ENCODE measurements at regions not wholly inside any gene's neighbourhood (a gene's known extent, or its start where the extent isn't known, plus 50 kb on each side); places are given as distances from the start of the nearest gene placed in this dataset.

DNA sequence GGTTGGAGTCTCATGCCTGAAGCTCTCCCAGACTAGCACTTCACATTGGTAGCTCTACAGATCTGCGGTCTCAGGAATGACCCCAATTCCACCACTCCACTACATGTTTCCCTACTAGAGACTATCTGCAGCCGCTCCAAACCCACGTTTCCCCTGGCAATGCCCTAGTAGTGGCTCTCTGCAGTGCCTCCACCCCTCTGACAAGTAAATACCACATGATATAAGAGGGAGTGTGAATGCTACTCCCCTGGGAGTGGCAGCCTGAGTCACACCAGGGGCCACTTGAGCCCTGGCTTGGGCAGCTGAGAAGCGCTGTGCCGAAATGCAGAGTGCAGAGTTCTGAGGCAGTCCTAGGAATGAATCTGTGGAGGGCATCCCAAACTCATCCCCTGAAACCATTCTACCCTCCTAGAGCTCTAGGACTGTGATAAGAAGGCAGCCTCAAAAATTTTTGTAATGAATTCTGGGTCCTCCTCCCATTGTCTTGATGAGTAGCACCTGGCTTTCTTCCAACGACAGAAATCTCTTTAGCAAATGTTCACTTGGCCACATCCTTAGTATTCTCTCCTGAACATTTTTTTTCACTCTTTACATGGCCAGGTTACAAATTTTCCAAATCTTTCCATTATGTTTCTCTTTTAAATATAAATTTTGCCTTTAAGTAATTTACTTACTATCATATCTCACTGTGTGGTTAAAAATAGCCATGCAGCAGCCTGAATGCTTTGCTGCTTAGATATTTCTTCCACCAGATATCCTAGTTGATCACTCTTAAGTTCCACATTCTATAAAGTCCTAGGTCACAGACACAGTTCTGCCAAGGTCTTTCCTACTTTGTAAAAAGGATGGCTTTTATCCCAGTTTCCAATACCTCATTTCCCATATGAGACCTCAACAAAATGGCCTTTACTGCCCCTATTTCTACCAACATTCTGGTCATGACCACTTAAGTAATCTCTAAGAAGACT, 160.2 kb upstream of the CPEB2 start:
- peaks cover 3% of the 10 kb centered on the region for H3K27me3 Mint-ChIP-seq (ENCODE audit: low read depth, poor library complexity)
- no peaks in the 10 kb centered on the region for H3K4me1 Mint-ChIP-seq
- no peak overlapping the region for H3K27ac Mint-ChIP-seq
- H3K36me3 Mint-ChIP-seq (ENCODE audit: low read depth): no peaks in the 10 kb centered on the region
- H3K4me3 Mint-ChIP-seq: no peak overlapping the region
- peaks cover 34% of the 10 kb centered on the region for H3K9me3 Mint-ChIP-seq
- no peak for TF ChIP-seq CTCF (IDR thresholded peaks at IDR 0.05)
- DNase-seq: no peak

DNA sequence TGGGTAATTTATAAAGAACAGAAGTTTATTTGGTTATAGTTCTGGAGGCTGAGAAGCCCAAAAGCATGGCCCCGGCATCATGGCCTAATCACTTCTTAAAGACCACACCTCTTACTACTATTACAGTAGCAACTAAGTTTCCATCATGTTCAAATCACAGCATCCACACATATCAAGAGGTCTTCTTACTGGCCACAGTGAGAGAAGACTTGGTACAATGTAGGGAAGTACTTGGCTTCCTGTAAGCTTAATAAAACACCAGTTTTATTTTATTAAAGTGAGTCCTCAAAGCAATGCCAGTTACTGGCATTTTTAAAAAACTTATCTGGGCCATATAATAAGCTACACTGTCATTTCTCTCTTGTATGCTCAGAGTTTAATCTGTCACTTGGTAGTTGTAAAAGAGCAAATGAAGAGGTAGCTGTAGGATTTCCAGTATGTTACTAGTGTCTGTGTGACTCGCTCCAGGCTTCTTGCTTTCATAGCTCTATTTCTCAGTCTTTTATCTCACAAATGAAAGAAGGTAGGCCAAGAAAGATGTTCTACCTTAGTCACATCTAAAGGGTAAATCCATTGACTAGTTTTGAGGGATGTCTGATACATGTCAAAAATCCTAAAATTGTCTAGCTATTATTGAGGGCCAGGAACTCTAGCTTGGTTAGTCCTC, 159.2 kb upstream of the CPEB2 start:
- peaks cover 3% of the 10 kb centered on the region for H3K27me3 Mint-ChIP-seq (ENCODE audit: low read depth, poor library complexity)
- H3K4me3 Mint-ChIP-seq: no peak overlapping the region
- H3K9me3 Mint-ChIP-seq: peaks cover 30% of the 10 kb centered on the region
- no peak for TF ChIP-seq CTCF (IDR thresholded peaks at IDR 0.05)
- H3K36me3 Mint-ChIP-seq (ENCODE audit: low read depth): no peaks in the 10 kb centered on the region
- DNase-seq: no peak
- H3K27ac Mint-ChIP-seq: no peak overlapping the region
- H3K4me1 Mint-ChIP-seq: no peaks in the 10 kb centered on the region

- H3K27ac Mint-ChIP-seq: no peak overlapping the region
- peaks cover 3% of the 10 kb centered on the region for H3K27me3 Mint-ChIP-seq (ENCODE audit: low read depth, poor library complexity)
- DNase-seq: no peak
- H3K4me3 Mint-ChIP-seq: no peak overlapping the region
- H3K4me1 Mint-ChIP-seq: no peaks in the 10 kb centered on the region
- peaks cover 21% of the 10 kb centered on the region for H3K9me3 Mint-ChIP-seq
- no peaks in the 10 kb centered on the region for H3K36me3 Mint-ChIP-seq (ENCODE audit: low read depth)
- no peak for TF ChIP-seq CTCF (IDR thresholded peaks at IDR 0.05)
Observed at GRCh38 chr4:14844061-14844460, 158.2 kb upstream of the CPEB2 start.

GRCh38 chr4:14848229-14848628, 154.1 kb upstream of the CPEB2 start:
- TF ChIP-seq CTCF (IDR thresholded peaks at IDR 0.05): no peak
- H3K4me3 Mint-ChIP-seq: no peak overlapping the region
- H3K27me3 Mint-ChIP-seq (ENCODE audit: low read depth, poor library complexity): no peaks in the 10 kb centered on the region
- no peaks in the 10 kb centered on the region for H3K9me3 Mint-ChIP-seq
- H3K36me3 Mint-ChIP-seq (ENCODE audit: low read depth): no peaks in the 10 kb centered on the region
- no peak for DNase-seq
- H3K4me1 Mint-ChIP-seq: no peaks in the 10 kb centered on the region
- H3K27ac Mint-ChIP-seq: no peak overlapping the region

DNA sequence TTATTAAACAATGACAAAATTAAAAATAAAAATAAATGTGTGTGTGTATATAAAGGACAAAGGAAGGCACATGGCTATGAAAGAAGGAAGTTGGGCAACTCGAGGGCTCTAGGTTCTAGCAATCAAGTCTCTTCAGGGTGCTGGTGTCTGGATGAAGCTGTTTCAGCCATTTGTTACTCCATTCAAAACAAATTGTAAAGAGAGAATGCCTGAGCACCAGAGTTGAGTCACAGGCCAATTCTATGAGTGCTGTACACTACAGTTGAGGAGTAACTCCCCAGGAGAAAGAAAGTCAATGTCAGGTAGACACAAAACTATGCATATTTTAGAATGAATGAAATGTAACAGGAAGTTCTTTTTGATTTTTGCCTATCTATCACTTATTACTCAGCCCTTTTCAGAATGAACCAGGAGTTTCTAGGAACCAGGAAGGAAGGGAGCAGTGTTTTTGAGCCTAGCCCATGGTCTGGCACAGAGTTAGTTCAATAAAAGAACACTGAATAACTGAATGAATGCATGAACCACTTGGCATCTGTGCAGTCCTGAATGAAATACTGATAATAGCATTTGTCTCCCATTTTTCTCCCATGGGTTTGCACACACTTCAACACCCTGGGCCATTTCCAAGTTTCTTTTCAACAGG, 151.7 kb upstream of the CPEB2 start:
- no peak for TF ChIP-seq CTCF (IDR thresholded peaks at IDR 0.05)
- Mint-ChIP-seq H3K27me3 (ENCODE audit: low read depth, poor library complexity) (peaks cover 1% of the 10 kb centered on the region), H3K4me3 (no peak overlapping the region), H3K4me1 (no peaks in the 10 kb centered on the region), H3K9me3 (no peaks in the 10 kb centered on the region), H3K36me3 (ENCODE audit: low read depth) (no peaks in the 10 kb centered on the region), H3K27ac (no peak overlapping the region)
- no peak for DNase-seq
